GF-D8 (cell line): ENCODE measurements at regions not wholly inside any gene's neighbourhood (a gene's known extent, or its start where the extent isn't known, plus 50 kb on each side); places are given as distances from the start of the nearest gene placed in this dataset.
A peak's percentile ranks its signal among the peaks of the same experiment; 100 is the strongest.
"Not testable (repeated sequence)": the region's sequence is repeated elsewhere in the genome, so short reads cannot be mapped to it uniquely, and the experiment has no call there.

Experiments
- DNase-seq: peaks from one replicate; lab custom pipeline; 2025; lab: John Stamatoyannopoulos, UW

DNA sequence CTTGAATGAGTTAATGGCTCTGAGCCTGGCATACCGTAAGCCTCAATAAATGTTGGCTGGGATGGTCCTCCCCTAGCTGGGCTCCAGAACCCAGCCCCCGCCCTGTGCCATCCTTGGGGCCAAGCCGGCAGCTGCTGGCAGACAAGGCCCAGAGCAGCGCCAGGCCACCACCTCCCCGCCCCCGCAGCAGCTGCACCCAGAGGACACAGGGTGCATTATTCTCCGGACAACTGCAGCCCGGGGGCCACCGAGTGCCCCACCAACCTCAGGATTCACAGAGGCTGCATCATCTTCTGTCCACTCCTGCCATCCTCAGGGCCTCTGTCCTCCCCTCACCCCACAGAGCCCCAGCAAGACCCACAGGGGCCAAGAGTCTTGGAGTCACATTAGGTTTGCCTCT, 92.7 kb downstream of the NCOR2 start:
- DNase-seq, result no peak

DNA sequence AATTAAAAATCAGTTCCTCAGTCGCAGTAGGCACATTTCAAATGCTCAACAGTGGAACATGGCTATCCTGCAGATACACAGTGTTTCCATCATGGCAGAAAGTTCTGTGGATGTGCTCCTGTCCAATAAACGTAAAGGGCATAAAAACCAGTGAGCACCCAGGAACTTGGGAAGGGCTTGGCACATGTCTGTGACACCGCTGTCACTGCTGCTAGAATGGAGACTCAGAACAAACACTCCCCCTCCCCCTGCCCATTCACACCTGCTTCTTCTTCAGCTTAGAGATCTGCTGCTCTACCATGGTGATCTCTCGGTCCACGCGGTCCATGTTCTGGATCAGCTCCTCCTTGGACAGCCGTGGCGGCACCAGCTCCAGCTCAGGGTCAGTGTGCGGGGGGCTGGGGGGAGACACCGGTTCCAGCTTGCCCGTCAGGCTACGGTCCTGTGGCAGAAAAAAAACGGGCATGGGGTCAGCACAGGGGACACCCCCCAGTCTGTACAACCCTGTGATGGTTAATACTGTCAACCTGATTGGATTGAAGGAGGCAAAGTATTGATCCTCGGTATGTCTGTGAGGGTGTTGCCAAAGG, 94.6 kb downstream of the NCOR2 start:
- no peak for DNase-seq

DNA sequence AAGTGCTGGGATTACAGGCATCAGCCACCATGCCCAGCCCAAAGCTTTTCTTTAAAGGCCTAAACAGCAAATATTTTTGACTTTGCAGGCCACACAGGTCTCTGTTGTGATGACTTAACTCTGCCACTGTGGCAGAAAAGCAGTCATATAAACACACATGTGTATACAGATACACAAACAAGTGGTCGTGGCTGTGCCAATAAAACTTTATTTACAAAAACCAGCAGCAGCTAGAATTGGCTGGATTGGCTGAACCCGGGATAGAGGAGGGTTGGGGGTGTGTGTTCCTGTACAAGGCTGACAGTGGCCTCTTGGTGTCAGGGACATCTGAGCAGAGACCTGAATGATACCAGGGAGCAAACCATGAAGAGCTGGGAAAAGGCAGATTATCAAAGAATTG, 95.6 kb downstream of the NCOR2 start:
- DNase-seq, result no peak

DNA sequence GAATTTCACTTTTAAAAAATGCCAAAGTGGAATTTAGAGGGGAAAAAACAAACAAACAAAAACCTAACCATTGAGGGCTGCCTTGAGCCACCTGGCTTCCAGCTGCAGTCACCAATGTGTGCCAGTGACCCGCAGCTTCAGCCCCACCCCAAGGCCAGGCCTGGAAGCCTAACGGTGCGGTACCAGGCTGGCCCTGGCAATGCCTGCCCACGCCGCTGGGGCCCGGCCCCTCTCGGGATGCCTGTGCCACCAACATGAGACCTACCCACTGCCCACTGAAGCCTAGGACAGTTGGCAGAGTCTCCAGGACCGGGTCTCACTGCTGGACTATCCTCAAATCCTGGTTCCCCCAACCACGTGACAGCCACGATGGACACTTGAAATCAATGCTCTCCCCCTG, 96.6 kb downstream of the NCOR2 start:
- no peak for DNase-seq

DNA sequence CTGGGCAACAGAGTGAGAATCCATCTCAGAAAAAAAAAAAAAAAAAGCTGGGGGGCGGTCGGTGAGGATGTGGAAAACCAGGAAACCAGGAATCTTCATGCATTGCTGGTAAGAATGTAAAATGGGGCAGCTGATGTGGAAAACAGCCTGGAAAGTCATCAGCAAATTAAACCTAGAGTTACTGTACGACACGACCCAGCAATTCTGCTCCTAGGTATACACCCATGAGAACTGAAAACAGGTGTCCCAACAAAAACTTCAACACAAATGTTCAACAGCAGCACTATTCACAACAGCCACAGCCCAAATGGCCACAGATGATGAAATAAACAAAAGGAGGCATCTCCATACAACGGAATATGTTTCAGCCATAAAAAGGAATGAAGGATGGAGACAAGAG, 97.3 kb downstream of the NCOR2 start:
- DNase-seq, result no peak

DNA sequence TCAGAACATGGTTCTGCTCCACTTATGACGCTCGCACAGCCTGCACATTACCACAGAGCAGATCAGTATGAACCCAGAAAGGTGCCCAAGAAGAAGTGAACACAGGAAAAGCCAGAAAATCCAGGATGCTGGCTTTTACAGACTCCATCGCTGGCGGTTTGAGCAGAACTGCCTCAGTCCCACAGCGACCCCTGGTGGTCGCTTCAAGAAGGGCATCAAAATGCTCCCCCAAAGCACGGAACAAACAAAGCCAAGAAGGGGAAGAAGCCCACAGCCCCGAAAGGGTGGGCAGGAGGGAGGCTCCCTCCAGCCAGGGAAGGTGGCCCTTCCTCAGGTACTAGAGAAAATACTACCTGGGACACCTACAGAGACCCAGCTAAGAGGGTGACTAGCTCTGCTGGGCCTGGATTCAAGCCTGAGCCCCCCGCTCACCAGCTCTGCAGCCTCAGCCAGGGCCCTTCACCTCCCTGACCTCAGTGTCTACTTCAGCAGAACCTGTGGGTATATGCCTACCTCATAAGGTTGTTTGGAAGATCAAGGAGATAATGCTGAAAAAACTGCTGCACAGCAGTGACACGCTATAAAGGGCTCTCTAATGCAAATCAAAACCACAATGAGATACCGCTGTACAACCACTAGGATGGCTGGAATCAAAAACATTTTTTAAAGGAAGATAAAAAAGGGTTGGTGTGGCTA, 98.1 kb downstream of the NCOR2 start:
- DNase-seq, result no peak

DNA sequence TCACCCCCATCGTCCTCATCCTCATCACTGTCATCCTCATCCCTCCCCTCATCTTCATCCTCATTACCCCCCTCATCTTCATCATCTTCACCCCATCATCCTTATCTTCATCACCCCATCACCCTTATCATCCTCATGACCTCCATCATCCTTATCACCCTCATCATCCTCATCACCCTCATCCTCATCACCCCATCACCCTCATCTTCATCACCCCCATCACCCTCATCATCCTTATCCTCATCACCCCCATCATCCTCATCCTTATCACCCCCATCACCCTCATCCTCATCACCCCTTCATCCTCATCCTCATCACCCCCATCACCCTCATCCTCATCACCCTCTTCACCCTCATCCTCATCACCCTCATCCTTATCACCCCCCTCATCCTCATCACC, 99.9 kb downstream of the NCOR2 start:
- DNase-seq, result not testable (repeated sequence)

DNA sequence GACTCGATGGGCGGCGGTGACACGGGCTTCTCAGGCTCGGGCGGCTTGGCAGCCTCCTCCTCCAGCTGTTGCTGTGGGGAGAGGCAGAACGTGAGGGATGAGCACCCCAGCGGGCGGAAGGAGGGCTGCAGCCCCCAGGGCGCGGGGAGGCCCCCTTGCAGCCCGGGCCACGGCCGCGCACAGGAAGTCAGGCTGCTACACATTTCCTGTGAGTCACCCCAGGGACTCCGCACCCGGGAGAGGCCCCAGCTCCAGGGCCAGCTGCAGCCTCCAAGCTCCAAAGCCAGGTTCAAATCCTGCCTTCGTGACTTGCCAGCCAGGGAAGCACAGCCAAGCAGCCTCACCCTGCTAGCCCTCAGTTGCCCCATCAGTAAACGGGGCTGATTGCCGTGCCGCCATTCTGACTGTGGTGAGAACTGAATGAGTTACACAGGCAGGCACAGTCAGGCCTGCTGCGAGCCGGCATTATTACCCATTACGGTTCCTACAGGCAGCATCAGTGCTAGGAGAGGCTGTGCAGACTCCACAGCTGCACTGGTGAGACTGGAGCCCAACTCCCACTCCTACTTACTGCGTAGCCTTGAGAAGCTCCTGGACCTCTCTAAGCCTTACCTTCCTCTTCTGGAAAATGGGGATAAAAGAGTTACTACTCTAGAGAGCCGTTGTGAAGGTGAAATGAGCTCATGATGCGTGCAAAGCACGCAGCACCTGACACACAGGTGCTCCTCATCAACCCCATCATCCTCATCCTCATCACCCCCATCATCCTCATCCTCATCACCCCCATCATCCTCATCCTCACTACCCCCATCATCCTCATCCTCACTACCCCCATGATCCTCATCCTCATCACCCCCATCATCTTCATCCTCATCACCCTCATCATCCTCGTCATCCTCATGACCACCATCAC, 100.9 kb downstream of the NCOR2 start:
- peak; percentile 91 for DNase-seq

DNA sequence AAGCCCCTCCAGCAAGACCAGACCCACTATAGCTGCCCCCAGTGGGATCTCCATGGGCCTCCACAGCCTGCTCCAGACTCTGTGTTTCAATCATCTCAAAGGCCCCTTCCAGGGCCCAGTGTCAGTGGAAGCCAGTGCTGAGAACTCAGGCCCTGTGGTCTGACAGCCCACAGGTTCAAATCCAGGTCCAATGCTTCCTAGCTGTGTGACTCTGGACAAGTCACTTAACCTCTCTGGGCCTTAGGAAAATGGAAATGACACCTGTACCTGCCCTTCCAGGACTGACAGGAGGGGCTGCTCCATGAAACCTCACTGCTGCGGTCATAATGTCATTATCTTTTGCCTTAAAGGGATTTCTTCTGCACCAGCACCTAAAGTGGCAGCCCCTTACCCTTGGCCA, 101.9 kb downstream of the NCOR2 start:
- no peak for DNase-seq

DNA sequence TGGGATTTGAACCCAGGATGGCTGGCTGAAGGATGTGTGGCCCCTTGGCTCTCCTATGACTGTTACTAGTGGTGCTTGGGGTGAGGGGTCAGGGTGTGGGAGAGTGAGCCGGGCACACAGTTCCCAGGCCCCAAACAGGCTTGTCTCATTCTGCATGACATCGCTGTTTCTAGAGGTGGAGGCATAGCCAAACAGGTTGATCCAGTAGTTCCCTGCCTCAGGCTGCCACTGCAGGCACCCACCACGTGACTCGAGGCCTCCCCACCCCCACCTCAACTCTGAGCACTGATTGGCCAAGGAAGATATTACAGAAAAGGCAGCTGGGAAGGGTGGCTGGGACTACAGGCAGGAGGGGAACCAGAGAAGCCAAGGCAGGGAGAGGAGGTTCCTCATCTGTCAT, 102.6 kb downstream of the NCOR2 start:
- no peak for DNase-seq

DNA sequence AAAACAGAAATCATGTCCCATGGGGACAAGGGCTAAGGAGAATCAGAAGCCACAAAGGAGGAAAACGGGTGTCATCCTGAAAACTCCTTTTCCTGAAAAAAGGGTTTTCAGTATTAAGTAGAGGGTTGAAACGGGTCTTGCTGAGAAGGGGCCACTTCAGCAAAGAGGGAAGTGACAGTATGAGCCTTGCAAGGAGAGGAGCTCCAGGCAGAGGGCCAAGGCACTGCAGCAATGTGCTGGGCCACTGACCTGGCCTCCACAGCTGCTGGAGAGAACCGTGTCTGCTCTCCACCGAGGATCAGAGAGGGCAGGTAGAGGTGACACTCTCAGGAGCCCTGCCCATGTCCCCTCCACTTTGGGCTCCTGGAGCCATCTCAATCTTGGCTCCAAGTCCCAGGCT, 103.3 kb downstream of the NCOR2 start:
- peak; percentile 47 for DNase-seq

DNA sequence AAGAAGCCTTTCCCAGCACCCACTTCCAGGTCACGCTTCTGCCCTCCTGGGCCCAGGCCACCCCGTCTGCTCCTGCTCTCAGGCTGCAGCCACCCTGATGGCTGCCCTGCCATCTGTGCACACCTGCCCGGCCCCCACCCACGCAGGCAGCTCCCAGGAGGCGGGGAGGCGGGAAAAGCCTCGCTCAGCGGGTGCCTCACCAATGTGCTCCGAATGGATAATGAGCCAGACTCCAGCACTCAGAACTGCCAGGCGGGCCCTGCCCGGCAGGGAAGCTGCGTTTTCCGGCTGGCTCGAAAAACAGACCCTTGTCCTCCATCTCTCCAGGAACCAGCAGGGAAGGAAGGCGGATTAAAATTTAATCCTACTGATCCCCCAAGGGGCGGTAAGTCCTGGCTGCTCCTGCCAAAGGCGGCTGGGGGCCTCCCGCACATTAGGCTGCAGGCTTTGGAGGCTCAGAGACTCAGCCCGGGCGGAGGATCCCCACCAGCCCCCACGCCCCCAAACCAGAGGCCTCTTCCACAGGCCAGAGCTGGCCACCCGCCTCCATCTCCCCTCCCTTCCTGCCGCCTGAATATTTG, 104.0 kb downstream of the NCOR2 start:
- DNase-seq, result no peak

DNA sequence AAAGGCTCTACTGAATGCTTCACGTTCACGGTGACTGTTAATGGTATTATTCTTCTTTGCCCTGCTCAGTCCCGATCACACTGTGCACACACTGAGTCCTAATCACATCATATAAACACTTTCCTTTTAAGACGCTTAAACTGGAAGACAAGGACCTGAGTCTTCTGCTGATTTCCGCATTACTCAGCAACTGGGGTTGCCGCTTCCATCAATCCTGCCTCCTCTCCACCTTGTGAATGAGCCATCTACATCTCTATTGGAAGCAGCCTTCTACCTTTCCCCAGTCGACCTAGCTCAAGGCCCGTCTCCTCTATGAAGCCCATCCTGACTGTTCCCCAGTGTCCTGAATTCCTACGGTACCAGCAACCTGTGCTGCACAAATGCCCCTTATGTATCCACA, 104.7 kb downstream of the NCOR2 start:
- DNase-seq, result no peak

DNA sequence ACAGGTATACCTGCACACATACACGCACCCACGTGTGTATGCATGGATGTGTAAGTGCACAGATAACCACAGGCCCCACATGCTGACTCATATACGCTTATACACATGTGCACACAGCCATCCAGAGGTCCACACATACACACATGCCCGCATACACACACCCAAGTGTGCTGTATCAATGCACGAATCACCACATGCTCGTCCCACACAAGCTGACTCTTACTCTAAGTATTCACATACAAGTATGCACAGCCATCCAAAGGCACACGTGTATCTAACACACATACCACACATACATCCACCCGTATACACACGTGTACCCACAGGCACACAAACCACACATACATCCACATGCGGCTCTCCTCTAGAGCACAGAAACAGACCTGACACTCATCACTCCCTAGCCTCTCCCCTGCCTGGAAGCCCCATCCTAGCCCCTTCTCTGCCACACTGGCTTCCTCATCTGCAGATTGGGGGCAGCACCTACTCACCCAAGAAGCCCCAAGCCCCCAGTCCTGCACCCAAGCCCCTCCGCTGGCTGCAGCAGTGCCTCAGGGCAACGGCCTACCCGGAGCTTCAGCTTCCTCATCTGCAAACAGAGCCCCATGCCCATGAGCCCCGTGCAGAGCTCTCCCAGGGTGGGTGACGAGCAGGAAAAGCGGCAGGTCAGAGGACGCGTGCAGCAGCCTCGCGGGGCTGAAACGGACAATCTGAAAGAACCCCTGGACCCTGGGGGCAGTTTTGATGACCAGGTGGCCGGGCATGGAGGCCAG, 105.4 kb downstream of the NCOR2 start:
- no peak for DNase-seq

DNA sequence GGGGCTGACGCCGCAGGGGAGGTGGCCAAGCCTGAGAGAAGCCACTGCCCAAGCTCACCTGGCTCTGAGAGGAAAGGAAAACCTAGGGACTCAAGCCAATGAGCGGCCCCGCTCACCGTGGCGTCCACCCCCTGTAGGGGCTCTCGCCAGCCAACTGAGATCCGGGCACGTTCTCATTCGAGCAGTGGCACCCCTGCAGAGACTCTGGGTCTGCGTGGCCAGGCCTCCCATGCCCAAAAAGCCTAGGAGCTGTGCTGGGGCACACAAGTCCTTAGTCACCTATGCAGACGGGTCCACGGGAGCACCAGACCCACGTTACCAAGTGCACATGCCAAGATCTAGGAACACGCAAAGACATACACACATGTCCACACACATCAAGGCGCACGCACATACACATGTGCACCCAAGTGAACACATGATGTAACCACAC, 106.2 kb downstream of the NCOR2 start:
- no peak for DNase-seq

DNA sequence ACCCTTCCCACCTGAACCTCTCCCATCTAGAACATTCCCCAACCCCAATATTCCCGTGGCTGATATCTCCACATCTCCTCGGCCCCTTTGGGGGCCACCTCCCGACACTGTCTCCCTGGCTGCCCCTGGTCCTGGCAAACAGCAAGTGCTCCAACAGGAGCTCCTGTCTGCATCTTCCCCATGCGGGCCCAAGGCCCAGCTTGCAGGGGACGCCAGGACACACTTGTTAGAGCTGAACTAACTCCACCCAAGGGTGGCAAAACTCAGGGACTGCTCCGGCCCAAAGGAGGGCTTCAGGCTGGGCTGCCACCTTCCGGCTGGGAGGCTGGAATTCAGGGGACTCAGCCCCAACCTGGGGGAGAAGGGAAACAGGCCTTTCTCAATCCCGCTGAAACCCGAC, 106.6 kb downstream of the NCOR2 start:
- no peak for DNase-seq

DNA sequence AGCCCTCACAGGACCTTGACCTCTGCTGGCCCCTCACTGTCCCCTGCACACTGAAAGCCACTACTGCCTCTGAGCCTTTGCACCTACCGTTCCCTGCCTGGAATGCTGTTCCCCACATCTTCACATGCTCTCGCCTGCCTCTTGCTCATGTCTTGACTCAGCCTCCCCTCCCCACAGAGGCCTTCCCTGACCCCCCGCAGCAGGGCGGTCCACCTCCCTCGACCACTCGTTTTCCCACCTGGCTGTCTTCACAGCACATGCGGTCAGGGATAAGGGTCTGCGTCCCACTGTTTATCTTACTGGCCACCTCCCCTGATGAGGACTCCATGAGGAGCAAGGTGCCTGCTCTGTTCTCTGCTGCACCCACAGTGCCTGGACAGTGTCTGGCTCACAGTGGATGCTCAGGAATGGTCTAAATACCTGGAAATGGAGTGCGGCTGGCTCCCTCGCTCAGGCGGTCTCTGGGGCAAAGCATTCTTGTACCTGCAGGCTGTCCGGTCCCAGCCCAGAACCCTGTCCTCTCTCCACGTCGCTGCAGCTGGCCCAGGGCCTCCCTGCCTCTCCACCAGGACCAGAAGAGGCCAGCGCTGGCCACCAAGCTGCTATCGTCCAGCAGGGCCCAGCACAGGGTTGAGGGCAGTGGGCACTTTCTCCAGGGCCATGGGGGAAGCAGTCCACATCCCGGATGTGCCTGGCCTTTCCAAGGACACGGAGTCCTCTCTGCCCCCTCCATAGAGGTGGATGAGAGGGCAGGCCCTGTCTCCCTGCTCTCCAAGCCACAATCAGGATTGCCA, 107.4 kb downstream of the NCOR2 start:
- DNase-seq, result no peak

DNA sequence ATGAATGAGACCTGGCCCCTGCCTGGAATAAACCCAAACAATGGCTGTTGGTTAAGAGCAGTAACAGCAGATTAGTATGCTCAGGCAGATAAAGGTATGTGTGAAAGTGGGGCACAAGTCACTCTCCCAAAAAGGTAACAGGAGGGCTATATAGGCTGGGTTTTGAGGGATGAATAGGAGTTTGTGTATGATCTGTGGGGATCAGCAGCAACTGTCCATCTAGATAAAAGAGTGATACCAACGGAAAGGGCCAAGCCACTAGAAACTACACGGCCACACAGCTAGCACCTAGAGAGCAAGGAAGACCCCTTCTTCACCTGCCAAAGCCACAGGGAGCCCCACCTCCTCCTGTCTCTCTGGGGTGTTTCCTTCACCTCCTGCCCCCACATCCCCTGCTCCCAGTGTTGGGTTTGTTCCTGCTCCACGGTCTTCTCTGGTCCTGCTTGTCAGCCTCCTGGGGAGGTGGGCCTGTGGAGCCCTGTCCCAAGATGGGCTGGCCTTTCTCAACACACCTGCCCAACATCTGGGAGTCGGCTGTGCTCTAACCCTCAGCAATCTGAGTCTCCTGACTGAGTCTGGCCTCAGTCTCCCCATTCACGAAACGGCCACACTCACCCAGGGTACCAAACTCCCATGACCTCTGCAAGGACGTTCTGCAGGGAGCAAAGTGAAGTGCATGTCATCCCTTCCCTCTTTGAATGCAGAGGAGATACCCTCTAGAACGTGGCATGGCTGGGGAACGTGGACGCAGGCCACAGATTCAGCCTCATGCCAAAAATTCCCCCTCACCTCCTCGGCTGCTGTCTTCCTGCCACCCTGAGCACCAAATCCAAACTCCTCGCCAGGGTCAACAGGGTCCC, 108.2 kb downstream of the NCOR2 start:
- DNase-seq, result no peak

DNA sequence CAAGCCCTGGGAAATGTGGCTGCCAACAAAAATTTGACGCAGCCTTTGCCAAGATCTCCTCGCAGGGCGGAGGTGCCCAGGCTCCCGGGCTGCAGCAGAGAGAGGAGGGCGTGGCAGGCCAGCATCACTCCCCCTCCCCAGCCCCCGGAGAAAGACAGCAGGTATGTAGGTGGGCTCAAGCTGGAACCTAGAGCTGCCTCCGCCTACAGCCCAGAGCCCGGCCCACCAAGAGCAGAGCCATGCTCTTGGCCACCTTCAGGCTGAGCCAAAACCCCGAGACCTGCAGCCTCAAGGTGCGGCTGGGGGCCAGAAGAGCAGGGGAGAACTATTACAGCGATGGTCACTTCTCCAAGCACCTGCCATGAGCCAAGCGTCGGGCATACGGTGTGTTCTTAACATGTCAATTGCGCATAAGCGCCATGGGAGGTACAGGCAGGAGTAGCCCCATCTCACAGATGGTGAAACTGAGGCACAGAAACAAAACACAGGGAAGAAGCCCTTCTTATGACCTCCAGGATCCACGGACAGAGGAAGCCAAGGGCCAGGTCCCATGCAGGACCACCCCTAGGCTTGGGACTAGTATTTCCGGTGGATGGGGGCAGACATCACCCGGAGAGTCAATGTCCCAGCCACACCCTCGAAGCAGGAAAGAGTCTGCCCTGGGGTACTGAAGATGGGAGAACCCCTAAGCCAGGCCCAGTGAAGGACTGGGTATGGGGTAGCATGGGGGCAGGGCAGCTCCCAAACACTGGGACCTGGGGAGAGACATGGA, 109.0 kb downstream of the NCOR2 start:
- no peak for DNase-seq
